Fibroblast of skin of right quadriceps (primary cell): ENCODE measurements at regions not wholly inside any gene's neighbourhood (a gene's known extent, or its start where the extent isn't known, plus 50 kb on each side); places are given as distances from the start of the nearest gene placed in this dataset.

Experiments
- DNase-seq: peaks from one replicate; pipeline ENCODE4 v3.0.0-alpha.2; 2013

- no peak for DNase-seq
These were observed 52.3 kb upstream of the FUT8 start for GRCh38 chr14:65360144-65360784.

GRCh38 chr14:65361920-65362319 is 50.6 kb upstream of the FUT8 start:
- no peak for DNase-seq
